Epithelial cell of esophagus (primary cell): ENCODE measurements at regions not wholly inside any gene's neighbourhood (a gene's known extent, or its start where the extent isn't known, plus 50 kb on each side); places are given as distances from the start of the nearest gene placed in this dataset.

Experiments
- DNase-seq: peaks from one replicate; pipeline ENCODE4 v3.0.0; 2010; ENCODE audit warnings: low read depth
- H3K4me3 ChIP-seq: 2 replicates; pipeline ENCODE4 v1.5.1; 2011; ENCODE audit warnings: mild to moderate bottlenecking, low read length, control low read depth
- TF ChIP-seq, protein P1 (sequence below): IDR thresholded peaks from 2 replicates; pipeline ENCODE4 v1.5.1; 2011; ENCODE audit warnings: low read depth, mild to moderate bottlenecking, low read length, control low read depth, inconsistent platforms; ENCODE audit not compliant: insufficient read depth; ENCODE audit errors: missing control alignments

DNA sequence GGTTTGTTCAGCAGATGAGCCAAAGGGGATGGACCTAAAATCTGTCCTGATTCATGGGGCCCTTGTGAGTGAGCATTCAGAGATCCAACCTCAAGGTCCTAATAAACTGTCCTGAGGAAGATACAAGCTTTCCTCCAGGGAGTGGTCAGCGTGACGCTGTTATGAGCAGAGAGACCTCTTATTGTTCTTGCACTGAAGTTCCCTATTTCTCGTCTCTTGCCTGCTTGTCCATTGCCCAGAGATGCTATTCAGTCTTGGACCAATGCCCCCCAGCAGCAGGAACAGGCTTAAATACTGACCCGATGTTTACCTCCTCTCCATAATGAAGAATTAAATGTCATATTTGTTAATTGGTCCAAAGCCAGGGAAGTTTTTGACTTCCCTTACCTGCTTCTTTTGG lies 225.2 kb upstream of the PGR start:
- DNase-seq: no peak
- no peak overlapping the region for H3K4me3 ChIP-seq
- TF ChIP-seq, protein P1, sequence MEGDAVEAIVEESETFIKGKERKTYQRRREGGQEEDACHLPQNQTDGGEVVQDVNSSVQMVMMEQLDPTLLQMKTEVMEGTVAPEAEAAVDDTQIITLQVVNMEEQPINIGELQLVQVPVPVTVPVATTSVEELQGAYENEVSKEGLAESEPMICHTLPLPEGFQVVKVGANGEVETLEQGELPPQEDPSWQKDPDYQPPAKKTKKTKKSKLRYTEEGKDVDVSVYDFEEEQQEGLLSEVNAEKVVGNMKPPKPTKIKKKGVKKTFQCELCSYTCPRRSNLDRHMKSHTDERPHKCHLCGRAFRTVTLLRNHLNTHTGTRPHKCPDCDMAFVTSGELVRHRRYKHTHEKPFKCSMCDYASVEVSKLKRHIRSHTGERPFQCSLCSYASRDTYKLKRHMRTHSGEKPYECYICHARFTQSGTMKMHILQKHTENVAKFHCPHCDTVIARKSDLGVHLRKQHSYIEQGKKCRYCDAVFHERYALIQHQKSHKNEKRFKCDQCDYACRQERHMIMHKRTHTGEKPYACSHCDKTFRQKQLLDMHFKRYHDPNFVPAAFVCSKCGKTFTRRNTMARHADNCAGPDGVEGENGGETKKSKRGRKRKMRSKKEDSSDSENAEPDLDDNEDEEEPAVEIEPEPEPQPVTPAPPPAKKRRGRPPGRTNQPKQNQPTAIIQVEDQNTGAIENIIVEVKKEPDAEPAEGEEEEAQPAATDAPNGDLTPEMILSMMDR: no peak

DNA sequence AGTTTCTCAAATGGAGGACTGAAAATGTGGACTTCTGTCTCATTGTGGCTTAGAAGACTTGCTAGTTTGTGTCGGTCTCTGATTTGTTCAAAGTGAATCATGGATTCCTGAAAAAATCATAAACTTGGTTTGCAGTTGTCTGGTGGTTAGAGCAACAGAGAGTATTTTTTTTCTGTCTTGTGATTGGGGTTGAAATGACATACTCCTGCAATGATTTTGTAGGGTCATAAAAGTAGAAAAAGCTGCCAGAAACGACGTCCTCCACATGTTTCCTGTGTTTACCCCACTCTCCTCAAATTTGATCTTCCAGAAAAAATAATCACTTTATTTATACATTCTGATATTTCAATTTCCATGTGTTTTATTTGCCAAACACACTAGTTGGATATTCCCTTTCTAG lies 219.2 kb upstream of the PGR start:
- DNase-seq: no peak
- H3K4me3 ChIP-seq: no peak overlapping the region
- TF ChIP-seq, protein P1: no peak

DNA sequence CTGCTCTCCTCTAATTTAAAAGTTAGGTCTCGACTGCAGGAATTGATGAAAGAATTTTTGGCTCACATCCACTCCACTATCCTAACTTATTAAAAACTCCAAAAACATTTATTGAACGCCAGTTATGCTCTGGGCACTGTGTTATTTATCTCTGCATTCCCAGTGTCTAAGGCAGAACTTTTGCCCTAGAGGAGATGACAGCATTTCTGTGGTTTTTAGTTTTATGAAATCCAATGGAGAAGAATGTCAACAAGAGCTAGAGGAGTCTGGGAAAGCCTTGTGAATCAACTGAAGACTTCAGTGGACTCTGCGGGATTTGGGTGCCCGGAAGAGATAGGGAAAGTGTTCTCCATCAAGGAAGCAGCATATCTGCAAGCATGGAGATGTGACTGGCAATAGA lies 217.0 kb upstream of the PGR start:
- peak; percentile 9 for DNase-seq

DNA sequence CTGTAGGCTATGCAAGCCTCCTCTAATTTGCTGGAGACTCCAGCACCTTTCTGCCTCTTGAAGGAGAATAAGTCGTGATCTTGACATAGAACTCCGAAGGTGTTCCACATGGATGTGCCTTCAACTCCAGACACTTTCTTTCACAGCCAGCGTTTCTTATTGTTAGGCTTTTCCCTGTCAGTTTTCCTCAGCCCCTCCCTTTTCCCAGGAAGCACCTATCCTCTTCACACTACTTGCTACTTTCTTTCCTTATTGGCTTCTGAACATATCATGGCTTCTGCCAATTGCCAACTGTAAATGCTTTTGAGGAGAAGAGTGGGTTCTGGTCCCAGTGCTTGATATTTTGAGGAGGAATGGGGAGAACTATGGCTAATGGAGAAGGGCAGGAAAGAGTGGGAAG lies 216.3 kb upstream of the PGR start:
- no peak overlapping the region for H3K4me3 ChIP-seq
- TF ChIP-seq, protein P1: no peak
- no peak for DNase-seq

More for the DNA sequence above, 217.0 kb upstream of the PGR start:
- TF ChIP-seq, protein P1: no peak
- no peak overlapping the region for H3K4me3 ChIP-seq

DNA sequence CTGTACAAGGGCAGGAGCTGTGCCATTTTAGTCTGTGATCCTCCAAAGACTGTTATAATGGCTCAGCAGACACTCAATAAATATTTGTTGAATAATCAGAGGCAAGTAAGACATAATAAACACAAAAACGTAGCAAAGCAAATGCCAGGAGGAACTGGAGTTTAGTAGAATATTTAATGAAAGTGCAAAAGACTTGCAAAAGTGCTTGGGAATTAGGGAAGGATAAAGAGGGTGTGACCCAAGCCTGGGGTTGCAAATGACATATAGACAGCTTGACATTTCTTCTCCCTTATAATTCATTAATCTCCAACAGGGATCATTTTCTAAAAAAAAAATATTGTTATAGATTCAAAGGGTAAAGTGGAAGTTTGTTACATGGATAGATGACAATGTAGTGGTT lies 212.7 kb upstream of the PGR start:
- no peak overlapping the region for H3K4me3 ChIP-seq
- DNase-seq: no peak
- TF ChIP-seq, protein P1: no peak

DNA sequence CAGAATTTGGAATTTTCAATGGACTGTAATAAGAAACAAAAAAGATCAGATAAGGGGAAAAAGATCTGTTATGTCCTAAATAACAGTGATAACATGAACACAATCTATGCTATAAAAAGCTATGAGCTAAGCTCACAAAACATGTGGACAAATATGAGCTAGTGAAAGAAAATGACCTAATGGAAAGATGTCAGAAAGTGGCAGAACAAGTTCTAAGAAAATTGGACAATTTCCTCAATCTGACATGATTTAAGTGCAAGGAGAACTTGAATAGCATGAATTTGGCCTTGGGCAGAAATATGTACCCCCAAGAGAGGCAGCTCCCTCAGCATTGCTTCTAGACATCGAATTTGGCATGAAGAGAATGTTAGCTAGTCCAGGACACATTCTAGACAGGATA lies 212.0 kb upstream of the PGR start:
- TF ChIP-seq, protein P1: no peak
- H3K4me3 ChIP-seq: no peak overlapping the region
- no peak for DNase-seq

DNA sequence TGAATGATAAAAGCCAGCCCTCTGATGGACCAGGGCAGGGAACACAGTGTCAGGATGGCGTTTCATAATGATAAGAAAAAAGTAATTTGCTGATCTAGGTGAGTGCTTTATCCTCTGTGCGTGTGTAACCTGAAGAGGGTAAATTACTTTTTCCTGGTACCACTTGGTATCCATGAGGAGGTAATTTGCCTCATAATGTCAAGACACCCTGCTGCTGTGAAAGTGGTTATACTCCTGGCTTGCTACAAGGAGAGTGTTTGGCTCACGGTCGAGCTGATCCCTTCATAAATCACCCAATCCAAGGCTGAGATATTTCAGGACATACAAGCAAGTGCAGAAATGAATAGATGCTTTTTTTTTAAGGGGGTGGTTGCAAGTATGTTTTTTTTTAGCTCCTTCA lies 207.2 kb upstream of the PGR start:
- no peak for DNase-seq
- H3K4me3 ChIP-seq: no peak overlapping the region

More for the DNA sequence above, 207.2 kb upstream of the PGR start:
- TF ChIP-seq, protein P1: no peak
